HL-60 (cell line): ENCODE measurements at regions not wholly inside any gene's neighbourhood (a gene's known extent, or its start where the extent isn't known, plus 50 kb on each side); places are given as distances from the start of the nearest gene placed in this dataset.

Experiments
- DNase-seq, 2 experiments: peaks; one replicate each; pipeline ENCODE4 v3.0.0-alpha.2; 2010 to 2020; ENCODE audit warnings: low read depth in 1 of 2, low spot score in 1 of 2
- H3K27ac ChIP-seq: fragments of 250-450 bp; sonication (Bioruptor Pico); replicated peaks from 2 replicates; pipeline ENCODE4 v1.5.1; 2020; ENCODE audit warnings: mild to moderate bottlenecking, moderate library complexity
- H3K27me3 ChIP-seq: fragments of 250-450 bp; sonication (Bioruptor Pico); 2 replicates; pipeline ENCODE4 v1.5.1; 2021; ENCODE audit warnings: mild to moderate bottlenecking, moderate library complexity; ENCODE audit not compliant: insufficient read depth, poor library complexity, severe bottlenecking
- H3K4me3 ChIP-seq: replicated peaks from 2 replicates; pipeline ENCODE4 v1.5.1; 2011; ENCODE audit warnings: mild to moderate bottlenecking, control low read depth, low read length; ENCODE audit not compliant: insufficient read depth
- GABPA ChIP-seq: IDR thresholded peaks from 2 replicates; pipeline ENCODE4 v1.6.1; 2012; ENCODE audit warnings: low read depth
- POLR2AphosphoS5 ChIP-seq: IDR thresholded peaks from 2 replicates; pipeline ENCODE4 v1.6.1; 2012; ENCODE audit warnings: low read depth
- SPI1 ChIP-seq: IDR thresholded peaks from 2 replicates; pipeline ENCODE4 v1.6.1; 2012; ENCODE audit warnings: low read depth, mild to moderate bottlenecking, borderline replicate concordance
- TF ChIP-seq, protein P1 (sequence below): IDR thresholded peaks from one replicate; pipeline ENCODE4 v1.5.1; 2011; ENCODE audit warnings: low read length, control low read depth, inconsistent platforms; ENCODE audit not compliant: insufficient read depth
- TF ChIP-seq, protein P2 (sequence below): IDR thresholded peaks from 2 replicates; pipeline ENCODE4 v1.6.1; 2012; ENCODE audit warnings: low read depth; ENCODE audit not compliant: insufficient replicate concordance

DNA sequence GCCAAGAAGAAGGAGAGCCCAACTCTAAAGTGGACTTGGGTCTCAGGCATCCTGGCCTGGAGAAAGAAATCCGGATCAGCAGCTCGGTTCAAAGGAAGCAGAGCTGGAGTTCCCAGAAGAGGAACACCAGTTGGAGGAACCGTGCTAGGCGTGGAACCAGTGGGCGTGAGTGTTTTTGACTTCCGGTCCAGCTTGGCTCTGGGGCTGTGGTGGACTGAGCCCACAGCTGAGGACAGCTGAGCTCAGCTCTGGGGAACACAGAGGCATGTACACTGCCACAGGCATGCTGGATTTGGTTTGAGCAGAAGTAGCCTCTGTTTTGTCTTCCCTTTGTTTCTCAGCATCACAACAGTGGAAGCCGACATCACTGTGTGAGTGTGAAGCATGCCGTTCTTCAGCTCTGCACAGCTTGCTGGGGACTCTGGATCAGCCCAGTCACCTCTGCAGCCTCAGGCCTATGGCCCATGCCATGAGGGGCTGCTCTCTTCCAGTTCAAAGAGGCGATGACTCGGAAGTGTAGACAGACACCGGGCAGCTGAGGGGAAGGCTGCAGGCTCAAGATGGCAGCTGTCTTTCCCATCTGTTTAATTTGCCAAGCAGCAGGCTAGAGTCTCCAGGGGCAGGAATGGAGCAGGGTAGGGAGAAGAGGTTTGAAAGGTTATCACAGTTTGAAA is 185.8 kb upstream of the UBE3A start:
- H3K27me3 ChIP-seq, result no peaks in the 10 kb centered on the region
- no peak for DNase-seq
- H3K4me3 ChIP-seq, result no peak overlapping the region
- TF ChIP-seq POLR2AphosphoS5, result no peak
- no peak overlapping the region for H3K27ac ChIP-seq

DNA sequence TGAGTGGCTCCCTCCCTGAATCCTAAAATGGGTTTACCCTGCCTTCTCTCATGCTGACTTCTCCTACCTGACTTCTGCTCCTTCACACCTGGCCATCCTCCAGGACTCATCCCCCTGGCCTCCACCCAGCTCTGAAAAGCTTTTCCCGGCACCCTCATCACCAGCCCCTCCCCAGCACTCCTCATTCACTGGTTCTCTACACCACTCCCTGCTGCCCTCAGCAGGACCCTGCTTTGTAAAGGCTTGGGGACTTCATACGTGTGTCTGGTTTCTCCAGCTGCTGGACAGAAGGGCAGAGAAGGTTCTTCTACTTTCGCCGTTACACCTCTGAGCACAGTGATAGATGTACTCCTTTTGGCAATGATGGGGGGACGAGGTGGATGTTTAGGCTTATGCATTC is 184.9 kb upstream of the UBE3A start:
- TF ChIP-seq GABPA, result no peak
- TF ChIP-seq, protein P1, sequence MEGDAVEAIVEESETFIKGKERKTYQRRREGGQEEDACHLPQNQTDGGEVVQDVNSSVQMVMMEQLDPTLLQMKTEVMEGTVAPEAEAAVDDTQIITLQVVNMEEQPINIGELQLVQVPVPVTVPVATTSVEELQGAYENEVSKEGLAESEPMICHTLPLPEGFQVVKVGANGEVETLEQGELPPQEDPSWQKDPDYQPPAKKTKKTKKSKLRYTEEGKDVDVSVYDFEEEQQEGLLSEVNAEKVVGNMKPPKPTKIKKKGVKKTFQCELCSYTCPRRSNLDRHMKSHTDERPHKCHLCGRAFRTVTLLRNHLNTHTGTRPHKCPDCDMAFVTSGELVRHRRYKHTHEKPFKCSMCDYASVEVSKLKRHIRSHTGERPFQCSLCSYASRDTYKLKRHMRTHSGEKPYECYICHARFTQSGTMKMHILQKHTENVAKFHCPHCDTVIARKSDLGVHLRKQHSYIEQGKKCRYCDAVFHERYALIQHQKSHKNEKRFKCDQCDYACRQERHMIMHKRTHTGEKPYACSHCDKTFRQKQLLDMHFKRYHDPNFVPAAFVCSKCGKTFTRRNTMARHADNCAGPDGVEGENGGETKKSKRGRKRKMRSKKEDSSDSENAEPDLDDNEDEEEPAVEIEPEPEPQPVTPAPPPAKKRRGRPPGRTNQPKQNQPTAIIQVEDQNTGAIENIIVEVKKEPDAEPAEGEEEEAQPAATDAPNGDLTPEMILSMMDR, result no peak
- TF ChIP-seq, protein P2, sequence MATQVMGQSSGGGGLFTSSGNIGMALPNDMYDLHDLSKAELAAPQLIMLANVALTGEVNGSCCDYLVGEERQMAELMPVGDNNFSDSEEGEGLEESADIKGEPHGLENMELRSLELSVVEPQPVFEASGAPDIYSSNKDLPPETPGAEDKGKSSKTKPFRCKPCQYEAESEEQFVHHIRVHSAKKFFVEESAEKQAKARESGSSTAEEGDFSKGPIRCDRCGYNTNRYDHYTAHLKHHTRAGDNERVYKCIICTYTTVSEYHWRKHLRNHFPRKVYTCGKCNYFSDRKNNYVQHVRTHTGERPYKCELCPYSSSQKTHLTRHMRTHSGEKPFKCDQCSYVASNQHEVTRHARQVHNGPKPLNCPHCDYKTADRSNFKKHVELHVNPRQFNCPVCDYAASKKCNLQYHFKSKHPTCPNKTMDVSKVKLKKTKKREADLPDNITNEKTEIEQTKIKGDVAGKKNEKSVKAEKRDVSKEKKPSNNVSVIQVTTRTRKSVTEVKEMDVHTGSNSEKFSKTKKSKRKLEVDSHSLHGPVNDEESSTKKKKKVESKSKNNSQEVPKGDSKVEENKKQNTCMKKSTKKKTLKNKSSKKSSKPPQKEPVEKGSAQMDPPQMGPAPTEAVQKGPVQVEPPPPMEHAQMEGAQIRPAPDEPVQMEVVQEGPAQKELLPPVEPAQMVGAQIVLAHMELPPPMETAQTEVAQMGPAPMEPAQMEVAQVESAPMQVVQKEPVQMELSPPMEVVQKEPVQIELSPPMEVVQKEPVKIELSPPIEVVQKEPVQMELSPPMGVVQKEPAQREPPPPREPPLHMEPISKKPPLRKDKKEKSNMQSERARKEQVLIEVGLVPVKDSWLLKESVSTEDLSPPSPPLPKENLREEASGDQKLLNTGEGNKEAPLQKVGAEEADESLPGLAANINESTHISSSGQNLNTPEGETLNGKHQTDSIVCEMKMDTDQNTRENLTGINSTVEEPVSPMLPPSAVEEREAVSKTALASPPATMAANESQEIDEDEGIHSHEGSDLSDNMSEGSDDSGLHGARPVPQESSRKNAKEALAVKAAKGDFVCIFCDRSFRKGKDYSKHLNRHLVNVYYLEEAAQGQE, result no peak
- TF ChIP-seq POLR2AphosphoS5, result no peak
- no peak for TF ChIP-seq SPI1
- no peaks in the 10 kb centered on the region for H3K27me3 ChIP-seq
- no peak for DNase-seq
- no peak overlapping the region for H3K27ac ChIP-seq
- no peak overlapping the region for H3K4me3 ChIP-seq

DNA sequence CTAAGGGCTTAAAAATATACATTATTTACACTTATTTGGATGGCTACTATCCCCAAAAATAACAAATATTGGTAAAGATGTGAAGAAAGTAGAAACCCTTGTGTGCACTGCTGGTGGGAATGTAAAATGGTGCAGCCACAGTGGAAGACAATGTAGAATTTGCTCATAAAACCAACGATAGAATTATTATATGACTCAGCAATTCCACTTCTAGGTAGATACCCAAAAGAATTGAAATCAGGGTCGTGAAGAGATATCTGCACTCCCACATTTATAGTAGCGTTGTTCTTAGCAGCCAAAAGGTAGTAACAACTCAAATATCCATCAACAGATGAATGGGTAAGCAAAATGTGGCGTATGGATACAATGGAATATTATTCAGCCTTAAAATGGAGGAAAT is 181.6 kb upstream of the UBE3A start:
- DNase-seq, result no peak
- TF ChIP-seq, protein P1, result no peak
- TF ChIP-seq, protein P2, result no peak
- TF ChIP-seq GABPA (no peak), POLR2AphosphoS5 (no peak), SPI1 (no peak)
- H3K4me3 ChIP-seq, result no peak overlapping the region
- H3K27ac ChIP-seq, result no peak overlapping the region
- no peaks in the 10 kb centered on the region for H3K27me3 ChIP-seq

DNA sequence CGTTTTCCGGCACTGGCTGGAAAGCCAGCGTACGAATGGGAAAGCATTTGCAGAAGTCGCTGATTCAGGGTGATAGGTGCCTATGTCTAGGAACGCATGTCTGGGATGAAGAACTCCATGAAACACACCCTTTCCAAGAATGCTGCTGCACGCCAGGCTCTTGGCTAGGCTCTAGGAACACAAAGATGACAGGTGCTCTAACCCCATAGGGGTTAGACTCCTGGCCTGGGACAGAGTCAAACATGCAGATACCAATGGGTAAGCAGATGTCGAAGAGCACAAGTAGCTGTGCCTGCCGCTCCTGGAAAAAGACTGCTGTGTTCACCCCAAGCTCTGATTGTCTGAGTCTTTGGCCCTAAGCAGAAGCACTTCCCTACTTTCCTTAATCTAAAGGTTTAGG is 180.9 kb upstream of the UBE3A start:
- H3K27me3 ChIP-seq, result no peaks in the 10 kb centered on the region
- H3K27ac ChIP-seq, result no peak overlapping the region
- H3K4me3 ChIP-seq, result no peak overlapping the region
- DNase-seq, result no peak
- TF ChIP-seq, protein P1, result no peak
- TF ChIP-seq GABPA (no peak), SPI1 (no peak)
- TF ChIP-seq, protein P2, result no peak
